Stomach (tissue), 8 donors: ENCODE measurements at regions not wholly inside any gene's neighbourhood (a gene's known extent, or its start where the extent isn't known, plus 50 kb on each side); places are given as distances from the start of the nearest gene placed in this dataset.

ENCODE experiments used
- DNase-seq, 2 donors: peaks; one replicate each; pipeline versions ENCODE4 v3.0.0 to v3.0.0-alpha.2; 2013 to 2019
- H3K27ac ChIP-seq, 5 donors: fragments of 200-600 bp in 4 of 5; sonication (generic) in 4 of 5; one replicate each; pipeline ENCODE4 v1.5.1; 2013 to 2019; ENCODE audit warnings: mild to moderate bottlenecking in 1 of 5, moderate library complexity in 1 of 5
- H3K27me3 ChIP-seq, 3 donors: fragments of 200-600 bp; sonication (generic); one replicate each; pipeline ENCODE4 v1.5.1; 2017 to 2019; ENCODE audit warnings: mixed run types in 1 of 3
- H3K36me3 ChIP-seq, 4 donors: fragments of 200-600 bp; sonication (generic); 1 replicate in 3 of 4; 2 replicates in 1 of 4; pipeline ENCODE4 v1.5.1; 2016 to 2019
- H3K4me1 ChIP-seq, 4 donors: fragments of 200-600 bp; sonication (generic); one replicate each; pipeline ENCODE4 v1.5.1; 2016 to 2019
- H3K4me3 ChIP-seq, 4 donors: fragments of 200-600 bp; sonication (generic) in 3 of 4; one replicate each; pipeline ENCODE4 v1.5.1; 2016 to 2019; ENCODE audit warnings: mild to moderate bottlenecking in 1 of 4
- H3K9me3 ChIP-seq, 4 donors: fragments of 200-600 bp; sonication (generic); one replicate each; pipeline ENCODE4 v1.5.1; 2016 to 2019
- CTCF ChIP-seq, 7 experiments: fragments of 450-650 bp in 4 of 7; fragments of 200-600 bp in 3 of 7; sonication (generic) in 3 of 7; IDR thresholded peaks; one replicate each; pipeline ENCODE4 v1.5.1; 2016 to 2019; ENCODE audit warnings: antibody characterized with exemption in 7 of 7, control low read depth in 2 of 7, mild to moderate bottlenecking in 1 of 7
- EP300 ChIP-seq: sonication (generic); formaldehyde crosslinking; IDR thresholded peaks from one replicate; pipeline ENCODE4 v1.6.1; 2017; ENCODE audit warnings: antibody characterized with exemption
- POLR2A ChIP-seq, 4 donors: fragments of 450-650 bp; IDR thresholded peaks; one replicate each; pipeline ENCODE4 v1.6.1; 2016; ENCODE audit warnings: antibody characterized with exemption in 4 of 4, control low read depth in 2 of 4, mild to moderate bottlenecking in 1 of 4, moderate library complexity in 1 of 4
- POLR2AphosphoS5 ChIP-seq, 3 donors: sonication (generic); formaldehyde crosslinking; IDR thresholded peaks; one replicate each; pipeline ENCODE4 v1.6.1; 2016; ENCODE audit warnings: antibody characterized with exemption in 3 of 3
- WGBS, 5 donors: extraction: QIAGEN DNeasy Blood & Tissue Kit in 3 of 5; methylation state at CpG; one replicate each; pipeline versions ENCODE4 v1.1.5 to v1.1.7; 2013 to 2018; 5-methylcytosine and 5-hydroxymethylcytosine counted together
- intact Hi-C: fragments of 100-400 bp; cut with DNase I; formaldehyde crosslinking; loops from one replicate; pipeline ENCODE4 v1.15.1; 2023; ENCODE audit warnings: low total_unique reads
- donor health status: healthy with polysubstance abuse.
- donor health status: Bipolar disorder and iron deficiency.
- donor health status: healthy.

GRCh38 chr4:110381784-110382183, 94.2 kb upstream of the ENPEP start:
- peaks cover 0 to 22% (median 20%) of the 10 kb centered on the region in 4 donors for H3K9me3 ChIP-seq
- H3K27ac ChIP-seq: no peak overlapping the region
- no peak for DNase-seq
- TF ChIP-seq POLR2AphosphoS5 (IDR thresholded peaks at IDR 0.05) (no peak), CTCF (IDR thresholded peaks at IDR 0.05) (no peak), POLR2A (IDR thresholded peaks at IDR 0.05) (no peak)
- H3K4me1 ChIP-seq: no peaks in the 10 kb centered on the region
- H3K4me3 ChIP-seq: no peak overlapping the region
- no peaks in the 10 kb centered on the region for H3K36me3 ChIP-seq
- intact Hi-C loops: no loop called here
- peaks cover 0 to 9% (median 0%) of the 10 kb centered on the region in 3 donors for H3K27me3 ChIP-seq

GRCh38 chr4:110372485-110372884, 103.5 kb upstream of the ENPEP start:
- Histone ChIP-seq H3K4me1 (no peaks in the 10 kb centered on the region), H3K27me3 (no peaks in the 10 kb centered on the region), H3K27ac (no peak overlapping the region), H3K9me3 (no peaks in the 10 kb centered on the region), H3K36me3 (no peaks in the 10 kb centered on the region), H3K4me3 (no peak overlapping the region)
- TF ChIP-seq POLR2A (IDR thresholded peaks at IDR 0.05) (no peak), EP300 (no peak), POLR2AphosphoS5 (IDR thresholded peaks at IDR 0.05) (no peak), CTCF (IDR thresholded peaks at IDR 0.05) (no peak)
- DNase-seq: no peak
- WGBS, 5 donors: 45 to 70% (median 63%) methylated on average over 2 of the region's 2 CpGs
- intact Hi-C loops: no loop called here

- no peak overlapping the region for H3K27ac ChIP-seq
- intact Hi-C loops: no loop called here
- H3K4me1 ChIP-seq: no peaks in the 10 kb centered on the region
- no peaks in the 10 kb centered on the region for H3K36me3 ChIP-seq
- DNase-seq: no peak
- TF ChIP-seq POLR2A (IDR thresholded peaks at IDR 0.05): no peak
- no peak for TF ChIP-seq CTCF (IDR thresholded peaks at IDR 0.05)
- no peak for TF ChIP-seq EP300
- no peak for TF ChIP-seq POLR2AphosphoS5 (IDR thresholded peaks at IDR 0.05)
- WGBS, 5 donors: 37 to 65% (median 51%) methylated on average over 4 of the region's 4 CpGs
- no peaks in the 10 kb centered on the region for H3K9me3 ChIP-seq
- H3K4me3 ChIP-seq: no peak overlapping the region
- no peaks in the 10 kb centered on the region for H3K27me3 ChIP-seq
These were observed 104.8 kb upstream of the ENPEP start for GRCh38 chr4:110371016-110371770.

GRCh38 chr4:110368409-110368808, 107.5 kb upstream of the ENPEP start:
- intact Hi-C loops: no loop called here
- no peaks in the 10 kb centered on the region for H3K27me3 ChIP-seq
- 85 to 95% (median 91%) methylated on average over 3 of the region's 3 CpGs for WGBS, 5 donors
- no peaks in the 10 kb centered on the region for H3K4me1 ChIP-seq
- no peak for DNase-seq
- no peak for TF ChIP-seq POLR2AphosphoS5 (IDR thresholded peaks at IDR 0.05)
- no peak for TF ChIP-seq POLR2A (IDR thresholded peaks at IDR 0.05)
- no peak for TF ChIP-seq EP300
- H3K36me3 ChIP-seq: no peaks in the 10 kb centered on the region
- no peak overlapping the region for H3K4me3 ChIP-seq
- H3K9me3 ChIP-seq: no peaks in the 10 kb centered on the region
- no peak overlapping the region for H3K27ac ChIP-seq

- WGBS, 5 donors: 51 to 73% (median 61%) methylated on average over 3 of the region's 3 CpGs
- DNase-seq: no peak
- Histone ChIP-seq H3K27me3 (no peaks in the 10 kb centered on the region), H3K36me3 (no peaks in the 10 kb centered on the region), H3K9me3 (no peaks in the 10 kb centered on the region), H3K27ac (no peak overlapping the region), H3K4me1 (no peaks in the 10 kb centered on the region), H3K4me3 (no peak overlapping the region)
- TF ChIP-seq CTCF (IDR thresholded peaks at IDR 0.05): no peak
- no peak for TF ChIP-seq EP300
- TF ChIP-seq POLR2A (IDR thresholded peaks at IDR 0.05): no peak
- no peak for TF ChIP-seq POLR2AphosphoS5 (IDR thresholded peaks at IDR 0.05)
- intact Hi-C loops: no loop called here
These were observed 108.8 kb upstream of the ENPEP start for GRCh38 chr4:110367156-110367555.
